Right lobe of liver (tissue), 4 donors: ENCODE measurements at regions not wholly inside any gene's neighbourhood (a gene's known extent, or its start where the extent isn't known, plus 50 kb on each side); places are given as distances from the start of the nearest gene placed in this dataset.

Experiments
- POLR2A ChIP-seq: fragments of 450-650 bp; IDR thresholded peaks from one replicate; pipeline ENCODE4 v1.6.1; 2017; ENCODE audit warnings: antibody characterized with exemption, mild to moderate bottlenecking
- TF ChIP-seq, protein P1 (sequence below), 4 donors: fragments of 200-600 bp in 3 of 4; fragments of 450-650 bp in 1 of 4; IDR thresholded peaks; one replicate each; pipeline versions ENCODE4 v1.5.1 to v1.8.0; 2016 to 2022; ENCODE audit warnings: antibody characterized with exemption in 4 of 4, mild to moderate bottlenecking in 2 of 4
- donor health status: DM: no; HTN: no; CAD: no.
- donor health status: DM: no; HTN: no; CAD: no.
- donor health status: DM: no; HTN: yes; CAD: no.

DNA sequence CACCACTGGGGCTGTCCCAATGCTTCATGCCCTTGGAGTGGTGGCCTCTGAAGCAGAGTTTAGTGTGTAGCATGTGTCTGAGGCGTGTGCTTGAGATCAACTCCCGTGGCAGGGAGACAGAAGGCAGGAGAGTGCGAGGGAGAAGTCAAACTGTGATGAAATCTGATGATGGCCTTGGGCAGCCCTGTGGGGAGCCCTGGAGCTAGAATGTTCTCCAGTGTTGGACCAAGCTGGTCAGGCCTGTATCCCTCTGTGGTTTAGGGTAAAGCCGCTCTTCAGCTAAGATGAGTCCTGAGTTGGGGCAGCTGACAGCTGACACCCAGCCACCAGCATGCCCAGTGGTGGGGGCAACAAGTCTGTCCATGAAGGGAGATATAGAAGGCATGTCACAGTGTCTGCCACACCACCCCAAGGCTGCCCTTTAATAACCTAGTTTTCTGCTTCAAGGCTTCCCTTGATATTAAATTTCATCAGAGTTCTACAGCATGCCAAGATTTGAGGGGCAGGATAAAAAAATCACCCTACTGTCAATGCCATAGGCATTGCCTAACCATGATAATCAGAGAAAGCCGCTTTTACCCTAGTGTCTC, 170.5 kb upstream of the SVIL start:
- TF ChIP-seq, protein P1, sequence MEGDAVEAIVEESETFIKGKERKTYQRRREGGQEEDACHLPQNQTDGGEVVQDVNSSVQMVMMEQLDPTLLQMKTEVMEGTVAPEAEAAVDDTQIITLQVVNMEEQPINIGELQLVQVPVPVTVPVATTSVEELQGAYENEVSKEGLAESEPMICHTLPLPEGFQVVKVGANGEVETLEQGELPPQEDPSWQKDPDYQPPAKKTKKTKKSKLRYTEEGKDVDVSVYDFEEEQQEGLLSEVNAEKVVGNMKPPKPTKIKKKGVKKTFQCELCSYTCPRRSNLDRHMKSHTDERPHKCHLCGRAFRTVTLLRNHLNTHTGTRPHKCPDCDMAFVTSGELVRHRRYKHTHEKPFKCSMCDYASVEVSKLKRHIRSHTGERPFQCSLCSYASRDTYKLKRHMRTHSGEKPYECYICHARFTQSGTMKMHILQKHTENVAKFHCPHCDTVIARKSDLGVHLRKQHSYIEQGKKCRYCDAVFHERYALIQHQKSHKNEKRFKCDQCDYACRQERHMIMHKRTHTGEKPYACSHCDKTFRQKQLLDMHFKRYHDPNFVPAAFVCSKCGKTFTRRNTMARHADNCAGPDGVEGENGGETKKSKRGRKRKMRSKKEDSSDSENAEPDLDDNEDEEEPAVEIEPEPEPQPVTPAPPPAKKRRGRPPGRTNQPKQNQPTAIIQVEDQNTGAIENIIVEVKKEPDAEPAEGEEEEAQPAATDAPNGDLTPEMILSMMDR (IDR thresholded peaks at IDR 0.05), result no peak
- no peak for TF ChIP-seq POLR2A
